A549 (cell line): ENCODE measurements at regions not wholly inside any gene's neighbourhood (a gene's known extent, or its start where the extent isn't known, plus 50 kb on each side); places are given as distances from the start of the nearest gene placed in this dataset.

Source experiments
- ATAC-seq, 2 experiments: fragments of 200-7000 bp in 1 of 2; fragments of >200 bp in 1 of 2; cut with Nextera tagmentation in 1 of 2; cut with Tn5 transposase in 1 of 2; 3 replicates each; pipeline versions ENCODE4 v1.8.0 to v1.9.1; 2018 to 2020; ENCODE audit warnings: mild to moderate bottlenecking in 1 of 2, moderate library complexity in 1 of 2
- CTCF ChIA-PET: fragments of 300-600 bp; sonication (Branson Sonifier 250); formaldehyde crosslinking; extraction: SDS; loops from one replicate; lab custom pipeline; 2021; ENCODE audit warnings: antibody characterized with exemption, inconsistent platforms; lab: Yijun Ruan, JAX
- POLR2A ChIA-PET: fragments of 350-600 bp; formaldehyde crosslinking; extraction: SDS; loops from one replicate; lab custom pipeline; 2021; ENCODE audit warnings: antibody characterized with exemption, inconsistent platforms; lab: Yijun Ruan, JAX
- DNase-seq, 2 experiments: peaks; one replicate each; pipeline versions ENCODE4 v3.0.0 to v3.0.0-alpha.2; 2011 to 2016; ENCODE audit warnings: low read depth in 1 of 2, low spot score in 1 of 2
- FAIRE-seq: peaks from 2 replicates; lab custom pipeline; 2011; peaks lifted over from hg19 to GRCh38; lab: Jason Lieb, UNC
- H3K27ac ChIP-seq, 2 experiments: fragments of >200 bp; sonication (Bioruptor Twin); formaldehyde crosslinking; 3 replicates each; pipeline ENCODE4 v1.5.1; 2016 to 2017
- H3K4me1 ChIP-seq: fragments of >200 bp; sonication (Bioruptor Twin); formaldehyde crosslinking; 3 replicates; pipeline ENCODE4 v1.6.1; 2016
- H3K4me2 ChIP-seq: fragments of >200 bp; sonication (Bioruptor Twin); formaldehyde crosslinking; 3 replicates; pipeline ENCODE4 v1.6.1; 2016
- H3K4me3 ChIP-seq: fragments of >200 bp; sonication (Bioruptor Twin); formaldehyde crosslinking; 3 replicates; pipeline ENCODE4 v1.5.1; 2016
- H3K9me3 ChIP-seq: fragments of >200 bp; sonication (Bioruptor Twin); formaldehyde crosslinking; 3 replicates; pipeline ENCODE4 v1.6.1; 2016
- BCL3 ChIP-seq: fragments of >200 bp; sonication (Bioruptor Twin); formaldehyde crosslinking; IDR thresholded peaks from 3 replicates; pipeline ENCODE4 v1.6.1; 2016
- CEBPB ChIP-seq, 2 experiments: fragments of >200 bp in 1 of 2; sonication (Bioruptor Twin) in 1 of 2; formaldehyde crosslinking in 1 of 2; IDR thresholded peaks; 2 replicates each; pipeline ENCODE4 v1.6.1; 2012 to 2016
- CHD4 ChIP-seq: fragments of 200-600 bp; sonication (generic); IDR thresholded peaks from 2 replicates; pipeline ENCODE4 v1.6.1; 2016; ENCODE audit warnings: antibody characterized with exemption, mild to moderate bottlenecking, borderline replicate concordance
- EHF ChIP-seq: fragments of 250-450 bp; sonication (Bioruptor Pico); IDR thresholded peaks from 2 replicates; pipeline ENCODE4 v1.5.0; 2020; ENCODE audit warnings: mild to moderate bottlenecking
- EP300 ChIP-seq, 2 experiments: fragments of >200 bp; sonication (Bioruptor Twin); formaldehyde crosslinking; IDR thresholded peaks; 2 replicates in 1 of 2; 3 replicates in 1 of 2; pipeline ENCODE4 v1.6.1; 2016 to 2017
- GATA3 ChIP-seq: IDR thresholded peaks from 2 replicates; pipeline ENCODE4 v1.6.1; 2012; ENCODE audit warnings: borderline replicate concordance
- HDAC2 ChIP-seq: fragments of 200-600 bp; sonication (generic); IDR thresholded peaks from 2 replicates; pipeline ENCODE4 v1.6.1; 2016
- HES2 ChIP-seq: fragments of >200 bp; sonication (Bioruptor Twin); formaldehyde crosslinking; IDR thresholded peaks from 2 replicates; pipeline ENCODE4 v1.6.1; 2016
- HOXB13 ChIP-seq: fragments of 250-450 bp; sonication (Bioruptor Pico); IDR thresholded peaks from 2 replicates; pipeline ENCODE4 v1.5.0; 2020; ENCODE audit warnings: low read depth, mild to moderate bottlenecking, moderate library complexity
- HOXB5 ChIP-seq: fragments of 250-450 bp; sonication (Bioruptor Pico); IDR thresholded peaks from 2 replicates; pipeline ENCODE4 v1.5.0; 2020; ENCODE audit warnings: mild to moderate bottlenecking, moderate library complexity
- JUN ChIP-seq, 2 experiments: fragments of >200 bp; sonication (Bioruptor Twin); formaldehyde crosslinking; IDR thresholded peaks; 2 replicates in 1 of 2; 3 replicates in 1 of 2; pipeline ENCODE4 v1.6.1; 2016 to 2017
- JUNB ChIP-seq: fragments of >200 bp; sonication (Bioruptor Twin); formaldehyde crosslinking; IDR thresholded peaks from 2 replicates; pipeline ENCODE4 v1.6.1; 2016
- KDM1A ChIP-seq: fragments of 200-600 bp; sonication (generic); IDR thresholded peaks from 2 replicates; pipeline ENCODE4 v1.6.1; 2016; ENCODE audit warnings: low read depth, mild to moderate bottlenecking
- NR3C1 ChIP-seq: fragments of >200 bp; sonication (Bioruptor Twin); formaldehyde crosslinking; IDR thresholded peaks from 3 replicates; pipeline ENCODE4 v1.6.1; 2017
- PHF8 ChIP-seq: fragments of 200-600 bp; sonication (generic); IDR thresholded peaks from 2 replicates; pipeline ENCODE4 v1.6.1; 2016; ENCODE audit warnings: low read depth, mild to moderate bottlenecking, antibody characterized with exemption, moderate library complexity, borderline replicate concordance
- POLR2A ChIP-seq: IDR thresholded peaks from 2 replicates; pipeline ENCODE4 v1.6.1; 2012; ENCODE audit warnings: mild to moderate bottlenecking, low read length
- POLR2AphosphoS2 ChIP-seq: conservative IDR thresholded peaks from 2 replicates; pipeline ENCODE4 v1.6.1; 2012; ENCODE audit warnings: low read length, improper control_type of control experiment, inconsistent platforms
- RARB ChIP-seq: fragments of 250-450 bp; sonication (Bioruptor Pico); IDR thresholded peaks from 2 replicates; pipeline ENCODE4 v1.8.0; 2021; ENCODE audit warnings: mild to moderate bottlenecking, moderate library complexity
- REST ChIP-seq: fragments of 200-600 bp; sonication (generic); IDR thresholded peaks from 2 replicates; pipeline ENCODE4 v1.6.1; 2016; ENCODE audit warnings: antibody characterized with exemption, mild to moderate bottlenecking, moderate library complexity
- SMC3 ChIP-seq: fragments of >200 bp; sonication (Bioruptor Twin); formaldehyde crosslinking; IDR thresholded peaks from 3 replicates; pipeline ENCODE4 v1.6.1; 2018; ENCODE audit warnings: inconsistent platforms
- SREBF2 ChIP-seq: fragments of 450-650 bp; IDR thresholded peaks from 2 replicates; pipeline ENCODE4 v1.6.1; 2014; ENCODE audit warnings: mild to moderate bottlenecking, moderate library complexity
- TFCP2L1 ChIP-seq: fragments of 250-450 bp; sonication (Bioruptor Pico); IDR thresholded peaks from 2 replicates; pipeline ENCODE4 v1.5.0; 2021; ENCODE audit warnings: mild to moderate bottlenecking
- USF2 ChIP-seq: fragments of 450-650 bp; IDR thresholded peaks from 2 replicates; pipeline ENCODE4 v1.6.1; 2014; ENCODE audit warnings: antibody characterized with exemption
- ZFP36 ChIP-seq: fragments of 450-650 bp; IDR thresholded peaks from 2 replicates; pipeline ENCODE4 v1.6.1; 2014; ENCODE audit warnings: borderline replicate concordance; ENCODE audit not compliant: partially characterized antibody
- ZNF302 ChIP-seq: fragments of 250-450 bp; sonication (Bioruptor Pico); IDR thresholded peaks from 2 replicates; pipeline ENCODE4 v1.9.0; 2021; ENCODE audit warnings: inconsistent platforms, mild to moderate bottlenecking, moderate library complexity
- WGBS: methylation state at CpG from one replicate; pipeline ENCODE4 v1.1.6; 2017; ENCODE audit errors: missing lambda C conversion rate; 5-methylcytosine and 5-hydroxymethylcytosine counted together
- TF ChIP-seq, protein P1 (sequence below): fragments of >200 bp; sonication (Bioruptor Twin); formaldehyde crosslinking; IDR thresholded peaks from 3 replicates; pipeline ENCODE4 v1.5.1; 2016
- TF ChIP-seq, protein P2 (sequence below): fragments of 250-450 bp; sonication (Bioruptor Pico); IDR thresholded peaks from 2 replicates; pipeline ENCODE4 v1.5.0; 2021; ENCODE audit warnings: mild to moderate bottlenecking, moderate library complexity, borderline replicate concordance
- TF ChIP-seq, protein P3 (sequence below): fragments of 250-450 bp; sonication (Bioruptor Pico); IDR thresholded peaks from 2 replicates; pipeline ENCODE4 v1.5.0; 2020; ENCODE audit warnings: low read depth, mild to moderate bottlenecking, moderate library complexity

GRCh38 chr4:152149745-152150144 is 386.1 kb downstream of the FBXW7 start:
- ChIA-PET POLR2A (no interaction called here), CTCF (no interaction called here)
- no peak overlapping the region for H3K27ac ChIP-seq
- ATAC-seq (no peak), DNase-seq (no peak), FAIRE-seq (no peak)
- no peak for TF ChIP-seq GATA3
- TF ChIP-seq, protein P1, sequence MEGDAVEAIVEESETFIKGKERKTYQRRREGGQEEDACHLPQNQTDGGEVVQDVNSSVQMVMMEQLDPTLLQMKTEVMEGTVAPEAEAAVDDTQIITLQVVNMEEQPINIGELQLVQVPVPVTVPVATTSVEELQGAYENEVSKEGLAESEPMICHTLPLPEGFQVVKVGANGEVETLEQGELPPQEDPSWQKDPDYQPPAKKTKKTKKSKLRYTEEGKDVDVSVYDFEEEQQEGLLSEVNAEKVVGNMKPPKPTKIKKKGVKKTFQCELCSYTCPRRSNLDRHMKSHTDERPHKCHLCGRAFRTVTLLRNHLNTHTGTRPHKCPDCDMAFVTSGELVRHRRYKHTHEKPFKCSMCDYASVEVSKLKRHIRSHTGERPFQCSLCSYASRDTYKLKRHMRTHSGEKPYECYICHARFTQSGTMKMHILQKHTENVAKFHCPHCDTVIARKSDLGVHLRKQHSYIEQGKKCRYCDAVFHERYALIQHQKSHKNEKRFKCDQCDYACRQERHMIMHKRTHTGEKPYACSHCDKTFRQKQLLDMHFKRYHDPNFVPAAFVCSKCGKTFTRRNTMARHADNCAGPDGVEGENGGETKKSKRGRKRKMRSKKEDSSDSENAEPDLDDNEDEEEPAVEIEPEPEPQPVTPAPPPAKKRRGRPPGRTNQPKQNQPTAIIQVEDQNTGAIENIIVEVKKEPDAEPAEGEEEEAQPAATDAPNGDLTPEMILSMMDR, result no peak
- no peak for TF ChIP-seq BCL3
- no peak for TF ChIP-seq REST
- TF ChIP-seq JUN (IDR thresholded peaks at IDR 0.05), result no peak
- no peak for TF ChIP-seq HOXB13
- no peak for TF ChIP-seq PHF8
- TF ChIP-seq SMC3, result no peak
- TF ChIP-seq HOXB5 (CRISPR knock-in tag), result no peak
- TF ChIP-seq, protein P2, sequence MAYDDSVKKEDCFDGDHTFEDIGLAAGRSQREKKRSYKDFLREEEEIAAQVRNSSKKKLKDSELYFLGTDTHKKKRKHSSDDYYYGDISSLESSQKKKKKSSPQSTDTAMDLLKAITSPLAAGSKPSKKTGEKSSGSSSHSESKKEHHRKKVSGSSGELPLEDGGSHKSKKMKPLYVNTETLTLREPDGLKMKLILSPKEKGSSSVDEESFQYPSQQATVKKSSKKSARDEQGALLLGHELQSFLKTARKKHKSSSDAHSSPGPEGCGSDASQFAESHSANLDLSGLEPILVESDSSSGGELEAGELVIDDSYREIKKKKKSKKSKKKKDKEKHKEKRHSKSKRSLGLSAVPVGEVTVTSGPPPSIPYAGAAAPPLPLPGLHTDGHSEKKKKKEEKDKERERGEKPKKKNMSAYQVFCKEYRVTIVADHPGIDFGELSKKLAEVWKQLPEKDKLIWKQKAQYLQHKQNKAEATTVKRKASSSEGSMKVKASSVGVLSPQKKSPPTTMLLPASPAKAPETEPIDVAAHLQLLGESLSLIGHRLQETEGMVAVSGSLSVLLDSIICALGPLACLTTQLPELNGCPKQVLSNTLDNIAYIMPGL (CRISPR knock-in tag), result no peak
- TF ChIP-seq EP300 (IDR thresholded peaks at IDR 0.05), result no peak
- TF ChIP-seq RARB, result no peak
- TF ChIP-seq CEBPB (IDR thresholded peaks at IDR 0.05), result no peak
- no peak for TF ChIP-seq EHF (CRISPR knock-in tag)
- TF ChIP-seq SREBF2, result no peak
- TF ChIP-seq, protein P3, sequence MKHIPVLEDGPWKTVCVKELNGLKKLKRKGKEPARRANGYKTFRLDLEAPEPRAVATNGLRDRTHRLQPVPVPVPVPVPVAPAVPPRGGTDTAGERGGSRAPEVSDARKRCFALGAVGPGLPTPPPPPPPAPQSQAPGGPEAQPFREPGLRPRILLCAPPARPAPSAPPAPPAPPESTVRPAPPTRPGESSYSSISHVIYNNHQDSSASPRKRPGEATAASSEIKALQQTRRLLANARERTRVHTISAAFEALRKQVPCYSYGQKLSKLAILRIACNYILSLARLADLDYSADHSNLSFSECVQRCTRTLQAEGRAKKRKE, result no peak
- TF ChIP-seq JUNB, result no peak
- TF ChIP-seq POLR2A, result no peak
- TF ChIP-seq KDM1A, result no peak
- no peak overlapping the region for H3K4me2 ChIP-seq
- H3K4me1 ChIP-seq, result no peaks in the 10 kb centered on the region
- WGBS, result 0% methylated on average over 2 of the region's 3 CpGs
- no peak overlapping the region for H3K4me3 ChIP-seq
- peaks cover 10% of the 10 kb centered on the region; the same call in 2 of the 3 replicates for H3K9me3 ChIP-seq

- CTCF ChIA-PET, result no interaction called here
- H3K4me2 ChIP-seq, result no peak overlapping the region
- FAIRE-seq (no peak), ATAC-seq (no peak)
- H3K27ac ChIP-seq, result no peak overlapping the region
- no peak for TF ChIP-seq HOXB13
- no peak for TF ChIP-seq HDAC2
- no peak for TF ChIP-seq USF2
- no peak for TF ChIP-seq NR3C1
- TF ChIP-seq POLR2AphosphoS2, result no peak
- no peak for TF ChIP-seq ZFP36
- no peak for TF ChIP-seq HES2
- no peak for TF ChIP-seq JUN (IDR thresholded peaks at IDR 0.05)
- TF ChIP-seq, protein P2 (CRISPR knock-in tag), result no peak
- no peak for TF ChIP-seq CHD4
- no peak for TF ChIP-seq TFCP2L1 (CRISPR knock-in tag)
- TF ChIP-seq ZNF302 (CRISPR knock-in tag), result no peak
- TF ChIP-seq, all 56 proteins: peak for 0
- WGBS, result 33% methylated on average over 2 of the region's 2 CpGs
- POLR2A ChIA-PET, result no interaction called here
- H3K4me3 ChIP-seq, result no peak overlapping the region
- H3K9me3 ChIP-seq, result peaks cover 10% of the 10 kb centered on the region; the same call in 2 of the 3 replicates
- no peaks in the 10 kb centered on the region for H3K4me1 ChIP-seq
- DNase-seq, result no peak
Measured at GRCh38 chr4:152148057-152148456, 387.2 kb upstream of the GATB start.
